H1 (cell line): ENCODE measurements at regions not wholly inside any gene's neighbourhood (a gene's known extent, or its start where the extent isn't known, plus 50 kb on each side); places are given as distances from the start of the nearest gene placed in this dataset.

Source experiments
- BCL11A ChIP-seq, 2 experiments: IDR thresholded peaks; one replicate each; pipeline ENCODE4 v1.6.1; 2011; ENCODE audit warnings: low read depth in 2 of 2, low read length in 2 of 2, mild to moderate bottlenecking in 2 of 2
- CHD1 ChIP-seq: IDR thresholded peaks from 2 replicates; pipeline ENCODE4 v1.6.1; 2012; ENCODE audit warnings: low read depth, low read length, improper control_type of control experiment
- CHD7 ChIP-seq: fragments of 300-600 bp; sonication (generic); IDR thresholded peaks from 2 replicates; pipeline ENCODE4 v1.7.1; 2012; ENCODE audit warnings: low read length, moderate library complexity, mild to moderate bottlenecking, inconsistent platforms; ENCODE audit not compliant: insufficient replicate concordance
- GABPA ChIP-seq: IDR thresholded peaks from 2 replicates; pipeline ENCODE4 v1.6.1; 2011; ENCODE audit warnings: mild to moderate bottlenecking, low read length, moderate library complexity, borderline replicate concordance; ENCODE audit not compliant: insufficient read depth
- JUND ChIP-seq: IDR thresholded peaks from 2 replicates; pipeline ENCODE4 v1.6.1; 2011; ENCODE audit warnings: mild to moderate bottlenecking, improper control_type of control experiment, low read length
- KDM1A ChIP-seq: fragments of 200-600, 300-600 bp; sonication (generic); IDR thresholded peaks from 2 replicates; pipeline ENCODE4 v1.7.1; 2016; ENCODE audit warnings: mild to moderate bottlenecking, low read length, borderline replicate concordance
- PHF8 ChIP-seq: fragments of 200-600 bp; sonication (generic); conservative IDR thresholded peaks from 2 replicates; pipeline ENCODE4 v1.7.1; 2012; ENCODE audit warnings: low read depth, mild to moderate bottlenecking, inconsistent platforms, low read length, moderate library complexity
- POLR2A ChIP-seq, 2 experiments: IDR thresholded peaks; 1 replicate in 1 of 2; 2 replicates in 1 of 2; pipeline ENCODE4 v1.6.1; 2011; ENCODE audit warnings: low read depth in 2 of 2, low read length in 2 of 2, mild to moderate bottlenecking in 2 of 2; ENCODE audit errors: control extremely low read depth in 1 of 2
- SIRT6 ChIP-seq: IDR thresholded peaks from one replicate; pipeline ENCODE4 v1.7.1; 2012; ENCODE audit warnings: low read length, inconsistent platforms
- SP4 ChIP-seq: IDR thresholded peaks from 2 replicates; pipeline ENCODE4 v1.6.1; 2012; ENCODE audit warnings: low read length, inconsistent platforms
- TAF7 ChIP-seq: optimal IDR thresholded peaks from 2 replicates; pipeline ENCODE3; 2011; ENCODE audit warnings: low read depth, mild to moderate bottlenecking, inconsistent platforms, low read length, moderate library complexity, borderline replicate concordance
- TCF12 ChIP-seq: IDR thresholded peaks from 2 replicates; pipeline ENCODE4 v1.6.1; 2011; ENCODE audit warnings: low read depth, mild to moderate bottlenecking, low read length

- TF ChIP-seq CHD7 (no peak), JUND (no peak), TCF12 (no peak), SP4 (no peak), GABPA (no peak), PHF8 (no peak), KDM1A (no peak), POLR2A (IDR thresholded peaks at IDR 0.05; ENCODE audit: control extremely low read depth in 1 of 2, low read depth in 2 of 2, low read length in 2 of 2) (no peak), CHD1 (no peak), BCL11A (IDR thresholded peaks at IDR 0.05; ENCODE audit: low read depth in 2 of 2, low read length in 2 of 2) (no peak), TAF7 (no peak), SIRT6 (no peak)
- TF ChIP-seq, all 59 proteins: peak for 0
Observed at GRCh38 chr1:199168888-199169585, 530.2 kb downstream of the PTPRC start (continued).
